ENCODE measurements at regions not wholly inside any gene's neighbourhood (a gene's known extent, or its start where the extent isn't known, plus 50 kb on each side); places are given as distances from the start of the nearest gene placed in this dataset.

DNA sequence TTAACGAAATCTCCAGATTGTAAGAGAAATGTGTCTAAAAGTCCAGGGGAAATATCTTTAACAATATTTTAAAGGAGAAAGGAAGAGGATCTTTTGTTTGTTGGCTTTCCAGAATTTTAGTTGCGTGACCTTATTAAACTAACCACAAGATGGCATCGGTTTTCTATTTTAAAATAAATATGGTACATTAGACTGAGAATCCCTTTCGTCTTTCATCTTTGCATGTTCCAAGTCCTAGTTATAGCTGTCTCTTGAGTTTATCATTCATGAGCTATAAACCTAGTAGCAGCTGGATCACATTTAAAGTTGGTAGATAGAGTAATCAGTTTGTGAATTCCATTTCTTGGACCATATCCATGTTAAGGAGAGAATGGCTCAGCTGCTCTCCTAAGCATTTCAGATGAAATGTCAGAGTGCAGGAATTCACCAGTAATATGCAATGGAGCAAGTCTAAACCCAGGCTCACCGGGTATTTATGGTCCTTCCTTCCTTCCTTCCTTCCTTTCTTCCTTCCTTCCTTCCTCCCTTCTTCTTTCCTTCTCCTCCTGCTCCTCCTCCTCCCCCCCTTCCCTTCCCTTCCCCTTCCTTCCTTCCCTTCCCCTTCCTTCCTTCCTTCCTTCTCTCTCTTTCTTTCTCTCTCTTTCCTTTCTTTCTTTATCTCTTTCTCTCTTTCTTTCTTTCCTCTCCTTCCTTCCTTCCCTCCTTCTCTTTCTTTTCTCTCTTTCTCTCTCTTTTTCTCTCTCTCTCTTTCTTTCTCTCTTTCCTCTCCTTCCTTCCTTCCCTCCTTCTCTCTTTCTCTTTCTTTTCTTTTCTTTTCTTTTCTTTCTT is 57.8 kb upstream of the RAB18 start:
- no peak for ATAC-seq
- intact Hi-C loops (cut with DNase I; ENCODE audit: low total_unique reads), result loop anchor here (2.0 to 5.0 kb wide), 2 partner anchors 210 to 796 kb away; no protein-coding TSS in a partner anchor
- H3K36me3 ChIP-seq, result no peaks in the 10 kb centered on the region
- H3K4me3 ChIP-seq, result no peak overlapping the region
- no peaks in the 10 kb centered on the region for H3K27me3 ChIP-seq
- in situ Hi-C loops (cut with MboI; ENCODE audit: low sequenced_read_pairs in 4 of 4), result loop anchor here (10.0 kb wide), 2 partner anchors 208 to 218 kb away; no protein-coding TSS in a partner anchor
- no peaks in the 10 kb centered on the region for H3K4me1 ChIP-seq
- no peaks in the 10 kb centered on the region for H3K9me3 ChIP-seq
- no peak for TF ChIP-seq POLR2A (IDR thresholded peaks at IDR 0.05)
- TF ChIP-seq, protein P1, sequence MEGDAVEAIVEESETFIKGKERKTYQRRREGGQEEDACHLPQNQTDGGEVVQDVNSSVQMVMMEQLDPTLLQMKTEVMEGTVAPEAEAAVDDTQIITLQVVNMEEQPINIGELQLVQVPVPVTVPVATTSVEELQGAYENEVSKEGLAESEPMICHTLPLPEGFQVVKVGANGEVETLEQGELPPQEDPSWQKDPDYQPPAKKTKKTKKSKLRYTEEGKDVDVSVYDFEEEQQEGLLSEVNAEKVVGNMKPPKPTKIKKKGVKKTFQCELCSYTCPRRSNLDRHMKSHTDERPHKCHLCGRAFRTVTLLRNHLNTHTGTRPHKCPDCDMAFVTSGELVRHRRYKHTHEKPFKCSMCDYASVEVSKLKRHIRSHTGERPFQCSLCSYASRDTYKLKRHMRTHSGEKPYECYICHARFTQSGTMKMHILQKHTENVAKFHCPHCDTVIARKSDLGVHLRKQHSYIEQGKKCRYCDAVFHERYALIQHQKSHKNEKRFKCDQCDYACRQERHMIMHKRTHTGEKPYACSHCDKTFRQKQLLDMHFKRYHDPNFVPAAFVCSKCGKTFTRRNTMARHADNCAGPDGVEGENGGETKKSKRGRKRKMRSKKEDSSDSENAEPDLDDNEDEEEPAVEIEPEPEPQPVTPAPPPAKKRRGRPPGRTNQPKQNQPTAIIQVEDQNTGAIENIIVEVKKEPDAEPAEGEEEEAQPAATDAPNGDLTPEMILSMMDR (IDR thresholded peaks at IDR 0.05 in 4 of 5, conservative IDR thresholded peaks at IDR 0.05 in 1 of 5), result peak in 4 of 5 experiments; percentile 24 to 47 (median 32)
- H3K27ac ChIP-seq, result no peak overlapping the region
- DNase-seq, result no peak

DNA sequence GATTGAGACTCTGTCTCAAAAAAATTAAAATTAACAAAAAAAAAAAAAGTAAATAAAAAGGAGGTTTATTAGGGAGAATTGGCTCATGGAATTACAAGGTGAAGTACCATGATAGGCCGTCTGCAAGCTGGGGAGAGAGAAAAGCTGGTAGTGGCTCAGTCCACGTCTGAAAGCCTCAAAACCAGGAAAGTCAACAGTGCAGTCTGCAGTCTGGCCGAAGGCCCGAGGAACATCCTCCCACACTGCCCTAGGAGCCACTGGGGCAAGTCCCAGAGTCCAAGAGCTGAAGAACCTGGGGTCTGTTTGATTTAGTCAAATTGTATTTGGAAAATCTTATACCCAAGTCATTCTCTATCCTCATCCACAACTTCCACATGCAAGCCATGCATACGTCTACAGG is 59.0 kb upstream of the RAB18 start:
- no peaks in the 10 kb centered on the region for H3K9me3 ChIP-seq
- in situ Hi-C loops (cut with MboI; ENCODE audit: low sequenced_read_pairs in 4 of 4), result loop anchor here (10.0 kb wide), 2 partner anchors 210 to 220 kb away; no protein-coding TSS in a partner anchor
- no peak overlapping the region for H3K4me3 ChIP-seq

GRCh38 chr10:27440478-27440877 is 63.6 kb upstream of the RAB18 start:
- Histone ChIP-seq H3K4me1 (no peaks in the 10 kb centered on the region), H3K27ac (no peak overlapping the region), H3K27me3 (no peaks in the 10 kb centered on the region), H3K4me3 (no peak overlapping the region), H3K9me3 (no peaks in the 10 kb centered on the region), H3K36me3 (no peaks in the 10 kb centered on the region)
- in situ Hi-C loops (cut with MboI; ENCODE audit: low sequenced_read_pairs in 4 of 4) (loop anchor here (10.0 kb wide), 2 partner anchors 214 to 224 kb away; no protein-coding TSS in a partner anchor), intact Hi-C loops (cut with DNase I; ENCODE audit: low total_unique reads) (no loop called here)
- ATAC-seq (no peak), DNase-seq (no peak)
- TF ChIP-seq, protein P1 (IDR thresholded peaks at IDR 0.05 in 4 of 5, conservative IDR thresholded peaks at IDR 0.05 in 1 of 5), result no peak
- no peak for TF ChIP-seq POLR2A (IDR thresholded peaks at IDR 0.05)

More for the DNA sequence above, 59.0 kb upstream of the RAB18 start:
- ATAC-seq, result no peak
- TF ChIP-seq, protein P1 (IDR thresholded peaks at IDR 0.05 in 4 of 5, conservative IDR thresholded peaks at IDR 0.05 in 1 of 5), result no peak
- no peak for TF ChIP-seq POLR2A (IDR thresholded peaks at IDR 0.05)
- DNase-seq, result no peak
- intact Hi-C loops (cut with DNase I; ENCODE audit: low total_unique reads), result loop anchor here (5.0 kb wide), 1 partner anchor 797 kb away; no protein-coding TSS in a partner anchor
- Histone ChIP-seq H3K27me3 (no peaks in the 10 kb centered on the region), H3K36me3 (no peaks in the 10 kb centered on the region), H3K4me1 (no peaks in the 10 kb centered on the region), H3K27ac (no peak overlapping the region)

DNA sequence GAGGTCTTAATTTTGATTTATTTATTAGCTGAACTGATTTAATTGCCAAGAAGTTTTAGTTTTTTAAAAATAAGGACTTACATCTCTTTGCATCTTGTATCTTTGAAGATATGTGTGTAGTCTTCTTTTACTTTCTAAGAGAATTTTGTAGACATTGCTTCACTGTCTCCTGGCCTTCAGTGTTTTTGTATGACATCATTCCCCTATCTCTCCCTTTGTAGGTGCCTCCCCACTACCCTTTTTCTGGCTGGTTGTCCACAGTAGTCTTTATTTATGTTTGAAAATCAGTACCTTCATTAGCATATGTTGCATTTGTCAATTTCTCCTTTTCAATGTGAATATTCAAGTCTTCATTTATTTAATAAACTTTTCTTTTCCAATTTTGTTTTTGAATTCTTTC is 64.1 kb upstream of the RAB18 start:
- Histone ChIP-seq H3K4me3 (no peak overlapping the region), H3K27ac (no peak overlapping the region), H3K4me1 (no peaks in the 10 kb centered on the region), H3K27me3 (no peaks in the 10 kb centered on the region), H3K36me3 (no peaks in the 10 kb centered on the region), H3K9me3 (no peaks in the 10 kb centered on the region)
- TF ChIP-seq, protein P1 (IDR thresholded peaks at IDR 0.05 in 4 of 5, conservative IDR thresholded peaks at IDR 0.05 in 1 of 5), result no peak
- TF ChIP-seq POLR2A (IDR thresholded peaks at IDR 0.05), result no peak
- DNase-seq (no peak), ATAC-seq (no peak)
- in situ Hi-C loops (cut with MboI; ENCODE audit: low sequenced_read_pairs in 4 of 4), result loop anchor here (10.0 kb wide), 2 partner anchors 215 to 225 kb away; no protein-coding TSS in a partner anchor
- intact Hi-C loops (cut with DNase I; ENCODE audit: low total_unique reads), result no loop called here
